ENCODE measurements at regions not wholly inside any gene's neighbourhood (a gene's known extent, or its start where the extent isn't known, plus 50 kb on each side); places are given as distances from the start of the nearest gene placed in this dataset.

DNA sequence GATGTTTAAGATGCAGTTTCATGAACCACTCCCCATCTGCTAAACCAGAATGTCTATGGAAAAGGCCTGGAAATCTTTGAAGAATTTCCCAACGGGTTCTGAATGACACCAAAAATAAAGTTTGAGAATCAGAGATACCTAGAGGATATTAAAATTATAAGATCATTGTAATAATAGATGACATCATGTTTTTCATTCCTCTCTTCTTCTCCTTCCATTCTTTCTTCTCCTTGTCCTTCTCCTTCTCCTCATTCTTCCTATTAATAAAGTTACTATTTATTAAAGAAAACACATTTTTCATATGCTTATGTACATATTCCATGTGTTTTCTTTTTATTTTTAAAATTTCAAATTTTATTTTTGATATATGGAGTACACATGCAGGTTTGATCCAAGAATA, 1449.4 kb downstream of the LRFN5 start:
- TF ChIP-seq, protein P1, sequence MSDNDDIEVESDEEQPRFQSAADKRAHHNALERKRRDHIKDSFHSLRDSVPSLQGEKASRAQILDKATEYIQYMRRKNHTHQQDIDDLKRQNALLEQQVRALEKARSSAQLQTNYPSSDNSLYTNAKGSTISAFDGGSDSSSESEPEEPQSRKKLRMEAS (IDR thresholded peaks at IDR 0.05; ENCODE audit: low read depth, low read length) = no peak
- TF ChIP-seq CTCF (IDR thresholded peaks at IDR 0.05; ENCODE audit: low read depth, low read length) = no peak
- no peak for TF ChIP-seq POLR2A (IDR thresholded peaks at IDR 0.05; ENCODE audit: extremely low read depth, insufficient read length)
- TF ChIP-seq MYC (IDR thresholded peaks at IDR 0.05; ENCODE audit: low read depth, low read length) = no peak

Measured in NB4 (cell line).